GM12878 (cell line): ENCODE measurements at regions not wholly inside any gene's neighbourhood (a gene's known extent, or its start where the extent isn't known, plus 50 kb on each side); places are given as distances from the start of the nearest gene placed in this dataset.

Experiments used
- ATAC-seq: fragments of 200-7000 bp; cut with Tn5 transposase; 3 replicates; pipeline ENCODE4 v1.9.1; 2020; ENCODE audit warnings: mild to moderate bottlenecking, moderate library complexity
- BruUV-seq: library from RNA; stranded (reverse); fragments of 400-500 nt; replicated peaks from 2 replicates; lab custom pipeline; 2021; lab: Mats Ljungman, UMichigan
- CTCF ChIA-PET: fragments of 300-600 bp; sonication (Branson Sonifier 250); formaldehyde crosslinking; extraction: SDS; loops from one replicate; lab custom pipeline; 2021; ENCODE audit warnings: inconsistent platforms; lab: Yijun Ruan, JAX
- POLR2A ChIA-PET: fragments of 350-600 bp; formaldehyde crosslinking; extraction: SDS; loops from one replicate; lab custom pipeline; 2021; ENCODE audit warnings: inconsistent platforms; lab: Charles Lee
- RAD21 ChIA-PET: fragments of 300-600 bp; sonication (Branson Sonifier 250); formaldehyde crosslinking; loops from one replicate; lab custom pipeline; 2023; ENCODE audit warnings: antibody characterized with exemption; ENCODE audit not compliant: unreplicated experiment; lab: Charles Lee
- SMC1A ChIA-PET: fragments of 300-600 bp; sonication (Branson Sonifier 250); formaldehyde crosslinking; loops from one replicate; lab custom pipeline; 2023; ENCODE audit not compliant: unreplicated experiment, uncharacterized antibody; lab: Charles Lee
- DNase-seq: peaks from one replicate; pipeline ENCODE4 v3.0.0-alpha.2; 2011; ENCODE audit warnings: low read depth, low spot score
- FAIRE-seq: peaks from 3 replicates; lab custom pipeline; 2011; peaks lifted over from hg19 to GRCh38; lab: Jason Lieb, UNC
- H2AFZ ChIP-seq: 2 replicates; pipeline ENCODE4 v1.6.0; 2011; ENCODE audit warnings: low read depth, low read length, control low read depth; ENCODE audit not compliant: control insufficient read depth
- H3K27ac ChIP-seq: 2 replicates; pipeline ENCODE4 v1.5.1; 2011; ENCODE audit warnings: control low read depth; ENCODE audit not compliant: control insufficient read depth, insufficient read depth
- H3K27me3 ChIP-seq, 2 experiments: replicated peaks in 1 of 2; 2 replicates each; pipeline versions ENCODE4 v1.6.0 to v1.6.1; 2011; ENCODE audit warnings: low read length in 1 of 2; ENCODE audit not compliant: control insufficient read depth in 2 of 2, insufficient read depth in 2 of 2
- H3K36me3 ChIP-seq, 2 experiments: 2 replicates each; pipeline ENCODE4 v1.5.1; 2011; ENCODE audit warnings: low read length in 1 of 2; ENCODE audit not compliant: control insufficient read depth in 2 of 2, insufficient read depth in 2 of 2
- H3K4me1 ChIP-seq: 2 replicates; pipeline ENCODE4 v1.6.1; 2011; ENCODE audit warnings: mild to moderate bottlenecking, low read length, moderate library complexity, mixed read lengths; ENCODE audit not compliant: control insufficient read depth, insufficient read depth
- H3K4me2 ChIP-seq: 2 replicates; pipeline ENCODE4 v1.6.0; 2011; ENCODE audit warnings: control low read depth; ENCODE audit not compliant: control insufficient read depth, insufficient read depth
- H3K4me3 ChIP-seq: fragments of 200-600 bp; sonication (generic); 2 replicates; pipeline ENCODE4 v1.5.1; 2016
- H3K79me2 ChIP-seq: 2 replicates; pipeline ENCODE4 v1.6.0; 2011; ENCODE audit warnings: low read length; ENCODE audit not compliant: control insufficient read depth, insufficient read depth
- H3K9ac ChIP-seq: 2 replicates; pipeline ENCODE4 v1.8.0; 2011; ENCODE audit warnings: low read length, control low read depth, mixed read lengths; ENCODE audit not compliant: control insufficient read depth, insufficient read depth
- H3K9me3 ChIP-seq: replicated peaks from 3 replicates; pipeline ENCODE4 v1.5.1; 2011; ENCODE audit warnings: mild to moderate bottlenecking, low read length; ENCODE audit not compliant: control insufficient read depth, insufficient read depth
- H4K20me1 ChIP-seq: 2 replicates; pipeline ENCODE4 v1.6.0; 2011; ENCODE audit not compliant: control insufficient read depth, insufficient read depth
- ASH2L ChIP-seq: fragments of 300-600, 200-600 bp; sonication (generic); IDR thresholded peaks from 2 replicates; pipeline ENCODE4 v1.6.1; 2017; ENCODE audit warnings: low read depth, mild to moderate bottlenecking, borderline replicate concordance
- ETV6 ChIP-seq, 2 experiments: fragments of 450-650 bp in 1 of 2; IDR thresholded peaks in 1 of 2; conservative IDR thresholded peaks in 1 of 2; 2 replicates each; pipeline ENCODE4 v1.6.1; 2014; ENCODE audit warnings: antibody characterized with exemption in 1 of 2, borderline replicate concordance in 1 of 2, low read depth in 1 of 2, mild to moderate bottlenecking in 1 of 2, moderate library complexity in 1 of 2
- FOS ChIP-seq: IDR thresholded peaks from 3 replicates; pipeline ENCODE4 v1.6.1; 2011; ENCODE audit warnings: borderline replicate concordance; ENCODE audit not compliant: insufficient read length; ENCODE audit errors: extremely low read depth
- HDAC6 ChIP-seq: fragments of 200-600 bp; sonication (generic); IDR thresholded peaks from one replicate; pipeline ENCODE4 v1.8.0; 2017; ENCODE audit warnings: antibody characterized with exemption; ENCODE audit not compliant: unreplicated experiment
- POLR2AphosphoS2 ChIP-seq: IDR thresholded peaks from 2 replicates; pipeline ENCODE4 v1.6.1; 2011; ENCODE audit warnings: low read depth, mild to moderate bottlenecking, low read length, improper control_type of control experiment, moderate library complexity
- POU2F2 ChIP-seq: IDR thresholded peaks from 3 replicates; pipeline ENCODE4 v1.6.1; 2011; ENCODE audit warnings: low read depth, mild to moderate bottlenecking, low read length, borderline replicate concordance
- SPI1 ChIP-seq: IDR thresholded peaks from 2 replicates; pipeline ENCODE4 v1.6.1; 2011; ENCODE audit warnings: low read depth, mild to moderate bottlenecking, low read length, moderate library complexity, borderline replicate concordance; ENCODE audit not compliant: insufficient read depth
- SUZ12 ChIP-seq: fragments of 200-600 bp; sonication (generic); IDR thresholded peaks from one replicate; pipeline ENCODE4 v1.6.1; 2018; ENCODE audit warnings: antibody characterized with exemption, mild to moderate bottlenecking; ENCODE audit not compliant: unreplicated experiment
- TCF12 ChIP-seq: IDR thresholded peaks from 2 replicates; pipeline ENCODE4 v1.6.1; 2011; ENCODE audit warnings: low read depth, mild to moderate bottlenecking, low read length
- WRNIP1 ChIP-seq: IDR thresholded peaks from 2 replicates; pipeline ENCODE4 v1.6.1; 2011; ENCODE audit warnings: low read depth, low read length, improper control_type of control experiment, borderline replicate concordance
- ZBTB40 ChIP-seq: fragments of 450-650 bp; IDR thresholded peaks from 2 replicates; pipeline ENCODE4 v1.6.1; 2016; ENCODE audit warnings: mild to moderate bottlenecking, moderate library complexity, borderline replicate concordance
- ZNF687 ChIP-seq: fragments of 450-650 bp; IDR thresholded peaks from 2 replicates; pipeline ENCODE4 v1.6.1; 2017; ENCODE audit warnings: mild to moderate bottlenecking, moderate library complexity
- WGBS: methylation state at CpG from one replicate; pipeline ENCODE4 v1.1.6; 2016; ENCODE audit warnings: low lambda C conversion rate; ENCODE audit not compliant: insufficient replicate concordance, insufficient coverage; ENCODE audit errors: missing lambda C conversion rate; 5-methylcytosine and 5-hydroxymethylcytosine counted together
- in situ Hi-C: fragments of 300-500 bp; cut with MboI; formaldehyde crosslinking; loops from 9 replicates; pipeline ENCODE4 v1.14.3; 2018; ENCODE audit warnings: mixed read lengths
- intact Hi-C: fragments of 100-400 bp; cut with micrococcal nuclease; formaldehyde crosslinking; loops from one replicate; pipeline ENCODE4 v1.14.2; 2022; ENCODE audit not compliant: unreplicated experiment
- TF ChIP-seq, protein P1 (sequence below): fragments of 450-650 bp; formaldehyde crosslinking; IDR thresholded peaks from 2 replicates; pipeline ENCODE4 v1.5.0; 2022; ENCODE audit warnings: mild to moderate bottlenecking, missing genetic modification characterization

GRCh38 chr2:22261165-22261564, 1123.8 kb upstream of the KLHL29 start:
- DNase-seq (no peak), FAIRE-seq (no peak), ATAC-seq (no peak)
- no peaks in the 10 kb centered on the region for H3K27me3 ChIP-seq
- no peak overlapping the region for H3K9ac ChIP-seq
- ChIA-PET POLR2A (no interaction called here), RAD21 (no interaction called here), SMC1A (no interaction called here), CTCF (no interaction called here)
- BruUV-seq: no TSS peak
- H2AFZ ChIP-seq: no peak overlapping the region
- H3K36me3 ChIP-seq: no peaks in the 10 kb centered on the region
- H3K9me3 ChIP-seq: no peaks in the 10 kb centered on the region
- in situ Hi-C loops (no loop called here), intact Hi-C loops (no loop called here)
- H3K27ac ChIP-seq: no peak overlapping the region
- H3K4me2 ChIP-seq: no peak overlapping the region
- H4K20me1 ChIP-seq: no peaks in the 10 kb centered on the region
- WGBS: 61% methylated on average over 7 of the region's 7 CpGs
- no peaks in the 10 kb centered on the region for H3K79me2 ChIP-seq
- H3K4me3 ChIP-seq: no peak overlapping the region
- no peaks in the 10 kb centered on the region for H3K4me1 ChIP-seq
- no peak for TF ChIP-seq ZNF687
- TF ChIP-seq POLR2AphosphoS2: no peak
- TF ChIP-seq, protein P1, sequence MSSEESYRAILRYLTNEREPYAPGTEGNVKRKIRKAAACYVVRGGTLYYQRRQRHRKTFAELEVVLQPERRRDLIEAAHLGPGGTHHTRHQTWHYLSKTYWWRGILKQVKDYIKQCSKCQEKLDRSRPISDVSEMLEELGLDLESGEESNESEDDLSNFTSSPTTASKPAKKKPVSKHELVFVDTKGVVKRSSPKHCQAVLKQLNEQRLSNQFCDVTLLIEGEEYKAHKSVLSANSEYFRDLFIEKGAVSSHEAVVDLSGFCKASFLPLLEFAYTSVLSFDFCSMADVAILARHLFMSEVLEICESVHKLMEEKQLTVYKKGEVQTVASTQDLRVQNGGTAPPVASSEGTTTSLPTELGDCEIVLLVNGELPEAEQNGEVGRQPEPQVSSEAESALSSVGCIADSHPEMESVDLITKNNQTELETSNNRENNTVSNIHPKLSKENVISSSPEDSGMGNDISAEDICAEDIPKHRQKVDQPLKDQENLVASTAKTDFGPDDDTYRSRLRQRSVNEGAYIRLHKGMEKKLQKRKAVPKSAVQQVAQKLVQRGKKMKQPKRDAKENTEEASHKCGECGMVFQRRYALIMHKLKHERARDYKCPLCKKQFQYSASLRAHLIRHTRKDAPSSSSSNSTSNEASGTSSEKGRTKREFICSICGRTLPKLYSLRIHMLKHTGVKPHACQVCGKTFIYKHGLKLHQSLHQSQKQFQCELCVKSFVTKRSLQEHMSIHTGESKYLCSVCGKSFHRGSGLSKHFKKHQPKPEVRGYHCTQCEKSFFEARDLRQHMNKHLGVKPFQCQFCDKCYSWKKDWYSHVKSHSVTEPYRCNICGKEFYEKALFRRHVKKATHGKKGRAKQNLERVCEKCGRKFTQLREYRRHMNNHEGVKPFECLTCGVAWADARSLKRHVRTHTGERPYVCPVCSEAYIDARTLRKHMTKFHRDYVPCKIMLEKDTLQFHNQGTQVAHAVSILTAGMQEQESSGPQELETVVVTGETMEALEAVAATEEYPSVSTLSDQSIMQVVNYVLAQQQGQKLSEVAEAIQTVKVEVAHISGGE: no peak
- no peak for TF ChIP-seq TCF12
- TF ChIP-seq ASH2L: no peak
- TF ChIP-seq SPI1: no peak
- TF ChIP-seq FOS: no peak
- TF ChIP-seq ZBTB40: no peak
- no peak for TF ChIP-seq POU2F2
- no peak for TF ChIP-seq SUZ12
- TF ChIP-seq WRNIP1: no peak
- TF ChIP-seq ETV6 (conservative IDR thresholded peaks at IDR 0.05 in 1 of 2, IDR thresholded peaks at IDR 0.05 in 1 of 2; ENCODE audit: borderline replicate concordance in 1 of 2, low read depth in 1 of 2): no peak
- no peak for TF ChIP-seq HDAC6
